H9 (cell line): ENCODE measurements at regions not wholly inside any gene's neighbourhood (a gene's known extent, or its start where the extent isn't known, plus 50 kb on each side); places are given as distances from the start of the nearest gene placed in this dataset.
A peak's percentile ranks its signal among the peaks of the same experiment; 100 is the strongest.

Experiments
- DNase-seq: peaks from one replicate; pipeline ENCODE4 v3.0.0-alpha.2; 2017
- H2AFZ ChIP-seq: one replicate; pipeline ENCODE4 v1.6.1; 2013; ENCODE audit warnings: mild to moderate bottlenecking, low read length, control low read depth, moderate library complexity
- H2AK5ac ChIP-seq: 2 replicates; pipeline ENCODE4 v1.6.1; 2013; ENCODE audit warnings: low read length, control low read depth, mixed read lengths; ENCODE audit not compliant: insufficient read length
- H2BK120ac ChIP-seq: one replicate; pipeline ENCODE4 v1.6.1; 2013; ENCODE audit warnings: low read depth, mild to moderate bottlenecking, low read length, control low read depth, inconsistent platforms; ENCODE audit not compliant: poor library complexity, severe bottlenecking
- H2BK12ac ChIP-seq: 2 replicates; pipeline ENCODE4 v1.6.1; 2013; ENCODE audit warnings: low read length, control low read depth, mixed read lengths, low read depth; ENCODE audit not compliant: insufficient read length
- H2BK15ac ChIP-seq: 2 replicates; pipeline ENCODE4 v1.6.1; 2013; ENCODE audit warnings: low read depth, low read length, control low read depth
- H2BK20ac ChIP-seq: one replicate; pipeline ENCODE4 v1.6.1; 2013; ENCODE audit warnings: low read depth, mild to moderate bottlenecking, low read length, control low read depth, inconsistent platforms; ENCODE audit not compliant: poor library complexity, severe bottlenecking
- H2BK5ac ChIP-seq: 2 replicates; pipeline ENCODE4 v1.6.1; 2013; ENCODE audit warnings: low read length, control low read depth, mixed read lengths; ENCODE audit not compliant: insufficient read length
- H3K14ac ChIP-seq: 2 replicates; pipeline ENCODE4 v1.6.1; 2013; ENCODE audit warnings: low read length, control low read depth; ENCODE audit not compliant: insufficient read depth
- H3K18ac ChIP-seq: 2 replicates; pipeline ENCODE4 v1.6.1; 2013; ENCODE audit warnings: low read depth, mild to moderate bottlenecking, mixed read lengths, low read length, control low read depth; ENCODE audit not compliant: insufficient read length
- H3K23ac ChIP-seq: 2 replicates; pipeline ENCODE4 v1.6.1; 2013; ENCODE audit warnings: low read length, control low read depth, mixed read lengths, low read depth; ENCODE audit not compliant: insufficient read length
- H3K23me2 ChIP-seq: 2 replicates; pipeline ENCODE4 v1.6.1; 2013; ENCODE audit warnings: low read depth, mild to moderate bottlenecking, mixed read lengths, low read length, control low read depth; ENCODE audit not compliant: insufficient read length, poor library complexity, severe bottlenecking
- H3K27ac ChIP-seq: 2 replicates; pipeline ENCODE4 v1.5.1; 2013; ENCODE audit warnings: low read length, control low read depth, mixed read lengths, low read depth; ENCODE audit not compliant: insufficient read length
- H3K27me3 ChIP-seq: 2 replicates; pipeline ENCODE4 v1.6.1; 2013; ENCODE audit warnings: low read length, control low read depth, inconsistent platforms; ENCODE audit not compliant: insufficient read depth
- H3K4ac ChIP-seq: 2 replicates; pipeline ENCODE4 v1.6.1; 2013; ENCODE audit warnings: low read depth, mild to moderate bottlenecking, control low read depth, inconsistent platforms, low read length, moderate library complexity
- H3K4me1 ChIP-seq: 2 replicates; pipeline ENCODE4 v1.6.1; 2013; ENCODE audit warnings: low read length, control low read depth, inconsistent platforms; ENCODE audit not compliant: insufficient read depth
- H3K4me2 ChIP-seq: 2 replicates; pipeline ENCODE4 v1.6.1; 2013; ENCODE audit warnings: low read length, control low read depth, mixed read lengths; ENCODE audit not compliant: insufficient read length, insufficient read depth
- H3K56ac ChIP-seq: 2 replicates; pipeline ENCODE4 v1.6.1; 2013; ENCODE audit warnings: low read depth, mild to moderate bottlenecking, mixed read lengths, low read length, control low read depth; ENCODE audit not compliant: insufficient read length
- H3K79me1 ChIP-seq: 2 replicates; pipeline ENCODE4 v1.6.1; 2013; ENCODE audit warnings: low read depth, mild to moderate bottlenecking, moderate library complexity, low read length, control low read depth, inconsistent platforms; ENCODE audit not compliant: insufficient read depth, poor library complexity, severe bottlenecking
- H3K79me2 ChIP-seq: 2 replicates; pipeline ENCODE4 v1.6.1; 2013; ENCODE audit warnings: low read length, control low read depth, inconsistent platforms; ENCODE audit not compliant: insufficient read depth
- H3K9ac ChIP-seq: 2 replicates; pipeline ENCODE4 v1.6.1; 2013; ENCODE audit warnings: low read length, control low read depth, mixed read lengths; ENCODE audit not compliant: insufficient read length; ENCODE audit errors: extremely low read depth
- H3K9me3 ChIP-seq: one replicate; pipeline ENCODE4 v1.6.1; 2013; ENCODE audit warnings: low read depth, low read length, inconsistent platforms; ENCODE audit not compliant: control insufficient read depth
- H3T11ph ChIP-seq: one replicate; pipeline ENCODE4 v1.6.1; 2013; ENCODE audit warnings: mild to moderate bottlenecking, low read length, control low read depth, inconsistent platforms
- H4K20me1 ChIP-seq: one replicate; pipeline ENCODE4 v1.6.1; 2013; ENCODE audit not compliant: control insufficient read depth, insufficient read length, insufficient read depth
- H4K5ac ChIP-seq: 2 replicates; pipeline ENCODE4 v1.6.1; 2013; ENCODE audit warnings: low read depth, mild to moderate bottlenecking, mixed read lengths, low read length, control low read depth; ENCODE audit not compliant: insufficient read length
- H4K8ac ChIP-seq: replicated peaks from 2 replicates; pipeline ENCODE4 v1.6.1; 2013; ENCODE audit warnings: low read length, control low read depth, mixed read lengths, low read depth; ENCODE audit not compliant: insufficient read length
- H4K91ac ChIP-seq: 2 replicates; pipeline ENCODE4 v1.6.1; 2013; ENCODE audit warnings: low read depth, mild to moderate bottlenecking, moderate library complexity, mixed read lengths, low read length, control low read depth; ENCODE audit not compliant: insufficient read length
- H3K27ac Mint-ChIP-seq, 3 experiments: 2 replicates in 2 of 3; 3 replicates in 1 of 3; pipeline ENCODE4 v1.8.0; 2020 to 2021; ENCODE audit warnings: mixed read lengths in 3 of 3, mild to moderate bottlenecking in 1 of 3, moderate library complexity in 1 of 3
- H3K27me3 Mint-ChIP-seq: 2 replicates; pipeline ENCODE4 v1.8.0; 2021; ENCODE audit warnings: low read depth, mild to moderate bottlenecking, moderate library complexity, mixed read lengths
- H3K36me3 Mint-ChIP-seq, 3 experiments: 2 replicates in 2 of 3; 3 replicates in 1 of 3; pipeline ENCODE4 v1.8.0; 2020 to 2021; ENCODE audit warnings: low read depth in 3 of 3, mixed read lengths in 3 of 3; ENCODE audit not compliant: insufficient read depth in 1 of 3
- H3K4me1 Mint-ChIP-seq, 2 experiments: 2 replicates each; pipeline ENCODE4 v1.8.0; 2020; ENCODE audit warnings: mixed read lengths in 2 of 2
- H3K4me3 Mint-ChIP-seq, 2 experiments: 2 replicates in 1 of 2; 3 replicates in 1 of 2; pipeline ENCODE4 v1.8.0; 2020 to 2021; ENCODE audit warnings: mild to moderate bottlenecking in 2 of 2, mixed read lengths in 2 of 2, moderate library complexity in 1 of 2
- H3K9me3 Mint-ChIP-seq, 2 experiments: 2 replicates in 1 of 2; 3 replicates in 1 of 2; pipeline ENCODE4 v1.8.0; 2020; ENCODE audit warnings: mild to moderate bottlenecking in 2 of 2, mixed read lengths in 2 of 2, moderate library complexity in 1 of 2
- WGBS: extraction: QIAGEN DNeasy Blood & Tissue Kit; methylation state at CpG from one replicate; pipeline ENCODE4 v1.1.7; 2013; ENCODE audit warnings: missing lambda C conversion rate, low lambda C conversion rate, mixed read lengths; ENCODE audit not compliant: insufficient read length; ENCODE audit errors: extremely low coverage; 5-methylcytosine and 5-hydroxymethylcytosine counted together
- TF ChIP-seq, protein P1 (sequence below): fragments of 200-600 bp; sonication (generic); conservative IDR thresholded peaks from 3 replicates; pipeline ENCODE4 v1.8.0; 2021; ENCODE audit warnings: antibody characterized with exemption, mild to moderate bottlenecking

DNA sequence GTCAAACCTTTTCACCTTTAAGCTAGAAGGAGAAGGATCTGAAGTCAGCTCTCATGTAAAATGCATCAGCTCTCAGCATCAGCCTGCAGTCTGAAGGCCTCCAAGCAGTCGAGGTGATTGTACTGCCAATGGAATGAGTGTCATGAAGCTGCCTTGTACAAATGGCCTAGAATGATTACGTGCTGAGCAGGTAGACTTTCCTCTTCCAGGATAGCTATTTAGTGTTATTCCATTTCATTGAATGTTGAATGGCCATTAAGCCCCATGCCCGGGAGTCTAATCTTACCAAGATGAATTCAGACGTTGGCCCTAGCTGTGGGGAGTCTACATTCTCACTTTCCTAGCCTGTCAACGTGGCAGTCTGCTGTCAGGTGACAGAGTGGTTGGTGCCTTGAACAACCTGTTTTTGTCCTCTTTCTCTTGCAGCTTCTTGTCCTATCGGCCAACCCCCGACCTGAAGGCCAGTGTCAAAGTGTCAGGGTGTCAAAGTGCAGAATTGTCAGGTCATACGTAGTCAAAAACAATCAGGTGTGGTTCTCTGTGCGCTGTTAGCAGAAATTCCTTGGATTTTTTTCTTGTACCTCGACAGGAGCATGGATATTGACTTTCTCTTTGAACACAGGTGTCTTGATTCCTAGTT is 95.2 kb upstream of the TIAM2 start:
- H2BK20ac ChIP-seq = no peak overlapping the region
- H4K8ac ChIP-seq = no peak overlapping the region
- H2BK120ac ChIP-seq = no peak overlapping the region
- TF ChIP-seq, protein P1, sequence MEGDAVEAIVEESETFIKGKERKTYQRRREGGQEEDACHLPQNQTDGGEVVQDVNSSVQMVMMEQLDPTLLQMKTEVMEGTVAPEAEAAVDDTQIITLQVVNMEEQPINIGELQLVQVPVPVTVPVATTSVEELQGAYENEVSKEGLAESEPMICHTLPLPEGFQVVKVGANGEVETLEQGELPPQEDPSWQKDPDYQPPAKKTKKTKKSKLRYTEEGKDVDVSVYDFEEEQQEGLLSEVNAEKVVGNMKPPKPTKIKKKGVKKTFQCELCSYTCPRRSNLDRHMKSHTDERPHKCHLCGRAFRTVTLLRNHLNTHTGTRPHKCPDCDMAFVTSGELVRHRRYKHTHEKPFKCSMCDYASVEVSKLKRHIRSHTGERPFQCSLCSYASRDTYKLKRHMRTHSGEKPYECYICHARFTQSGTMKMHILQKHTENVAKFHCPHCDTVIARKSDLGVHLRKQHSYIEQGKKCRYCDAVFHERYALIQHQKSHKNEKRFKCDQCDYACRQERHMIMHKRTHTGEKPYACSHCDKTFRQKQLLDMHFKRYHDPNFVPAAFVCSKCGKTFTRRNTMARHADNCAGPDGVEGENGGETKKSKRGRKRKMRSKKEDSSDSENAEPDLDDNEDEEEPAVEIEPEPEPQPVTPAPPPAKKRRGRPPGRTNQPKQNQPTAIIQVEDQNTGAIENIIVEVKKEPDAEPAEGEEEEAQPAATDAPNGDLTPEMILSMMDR = no peak
- no peak overlapping the region for H2BK5ac ChIP-seq
- no peaks in the 10 kb centered on the region for H3K79me1 ChIP-seq
- H3K79me2 ChIP-seq = no peaks in the 10 kb centered on the region
- no peaks in the 10 kb centered on the region for H3K9me3 ChIP-seq
- Mint-ChIP-seq H3K9me3 (no peaks in the 10 kb centered on the region), H3K4me3 (no peak overlapping the region), H3K27me3 (no peaks in the 10 kb centered on the region), H3K4me1 (peaks cover 0 to 2% of the 10 kb centered on the region in 2 experiments; a peak in 3 of 4 replicates), H3K27ac (peak overlapping the region in 2 of 3 experiments; percentile 7 to 96; a peak in 3 of 7 replicates), H3K36me3 (no peaks in the 10 kb centered on the region)
- no peak overlapping the region for H3K18ac ChIP-seq
- H4K91ac ChIP-seq = no peak overlapping the region
- H2BK15ac ChIP-seq = no peak overlapping the region
- H3K56ac ChIP-seq = no peak overlapping the region
- H3K23me2 ChIP-seq = no peaks in the 10 kb centered on the region
- no peak overlapping the region for H2AFZ ChIP-seq
- H3K14ac ChIP-seq = no peak overlapping the region
- H3K9ac ChIP-seq = no peak overlapping the region
- H3K4me2 ChIP-seq = no peak overlapping the region
- no peak overlapping the region for H2AK5ac ChIP-seq
- no peak overlapping the region for H3T11ph ChIP-seq
- no peaks in the 10 kb centered on the region for H3K4me1 ChIP-seq
- no peak overlapping the region for H2BK12ac ChIP-seq
- no peak overlapping the region for H3K4ac ChIP-seq
- H3K27me3 ChIP-seq = no peaks in the 10 kb centered on the region
- no peaks in the 10 kb centered on the region for H4K20me1 ChIP-seq
- WGBS = no CpG with 5 or more reads among the region's 10 CpGs
- no peak overlapping the region for H3K27ac ChIP-seq
- no peak overlapping the region for H3K23ac ChIP-seq
- no peak for DNase-seq
- H4K5ac ChIP-seq = no peak overlapping the region
